GM12891 (cell line): ENCODE measurements at regions not wholly inside any gene's neighbourhood (a gene's known extent, or its start where the extent isn't known, plus 50 kb on each side); places are given as distances from the start of the nearest gene placed in this dataset.

Source experiments
- POLR2A ChIP-seq: IDR thresholded peaks from 2 replicates; pipeline ENCODE4 v1.6.1; 2011; ENCODE audit warnings: low read depth, low read length, control low read depth
- TAF1 ChIP-seq: IDR thresholded peaks from 2 replicates; pipeline ENCODE4 v1.6.1; 2011; ENCODE audit warnings: low read depth, low read length, control low read depth

DNA sequence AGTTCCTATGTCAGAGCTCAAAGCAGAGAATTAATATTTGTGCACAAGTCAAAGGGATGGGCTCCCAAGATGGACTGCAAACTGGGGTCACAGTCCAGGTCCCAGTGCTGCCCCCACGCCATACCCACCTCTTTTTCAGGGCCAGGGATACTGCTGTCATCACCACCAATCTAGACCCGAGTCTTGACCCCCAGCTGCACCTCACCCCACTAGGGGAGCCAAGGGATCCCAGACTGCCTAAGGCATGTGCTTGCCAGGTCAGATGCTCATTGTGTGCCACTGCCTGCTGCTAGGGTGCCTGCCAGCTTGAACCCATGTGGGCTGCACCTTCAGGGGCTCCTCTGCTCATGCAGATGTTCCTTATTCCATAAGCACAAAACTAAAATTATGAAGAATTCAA, 215.6 kb upstream of the NREP start:
- TF ChIP-seq TAF1 (no peak), POLR2A (no peak)
